ENCODE measurements at regions not wholly inside any gene's neighbourhood (a gene's known extent, or its start where the extent isn't known, plus 50 kb on each side); places are given as distances from the start of the nearest gene placed in this dataset.

- no peaks in the 10 kb centered on the region for H3K4me1 ChIP-seq
- no peak for TF ChIP-seq CTCF (IDR thresholded peaks at IDR 0.05)
- 73 to 84% (median 79%) methylated on average over 11 of the region's 11 CpGs for WGBS, 3 donors
- no peak for ATAC-seq
- H3K36me3 ChIP-seq (ENCODE audit: insufficient read depth in 1 of 2, low read depth in 1 of 2) = no peaks in the 10 kb centered on the region
- H3K27ac ChIP-seq = no peak overlapping the region
- no peak overlapping the region for H3K4me3 ChIP-seq
- intact Hi-C loops (cut with DNase I) = loop anchor here in 1 of 2 donors (10.0 kb wide), 1 partner anchor 491 kb away; no protein-coding TSS in a partner anchor
- no peaks in the 10 kb centered on the region for H3K9me3 ChIP-seq
- DNase-seq = no peak
- peaks cover 0 to 18% (median 2%) of the 10 kb centered on the region in 3 donors for H3K27me3 ChIP-seq (ENCODE audit: insufficient read depth in 3 of 3, low read length in 2 of 3)
Measured at GRCh38 chr20:4603724-4604123, 82.5 kb upstream of the PRNP start.

GRCh38 chr20:4602297-4602631 is 84.0 kb upstream of the PRNP start:
- ATAC-seq = no peak
- DNase-seq = no peak
- H3K27me3 ChIP-seq (ENCODE audit: insufficient read depth in 3 of 3, low read length in 2 of 3) = peaks cover 0 to 23% (median 2%) of the 10 kb centered on the region in 3 donors
- no peaks in the 10 kb centered on the region for H3K4me1 ChIP-seq
- WGBS, 3 donors = 70 to 73% (median 70%) methylated on average over 4 of the region's 4 CpGs
- no peak for TF ChIP-seq CTCF (IDR thresholded peaks at IDR 0.05)
- no peaks in the 10 kb centered on the region for H3K9me3 ChIP-seq
- intact Hi-C loops (cut with DNase I) = loop anchor here in 1 of 2 donors (10.0 kb wide), 1 partner anchor 493 kb away; no protein-coding TSS in a partner anchor
- H3K36me3 ChIP-seq (ENCODE audit: insufficient read depth in 1 of 2, low read depth in 1 of 2) = no peaks in the 10 kb centered on the region
- H3K27ac ChIP-seq = no peak overlapping the region
- H3K4me3 ChIP-seq = no peak overlapping the region

- DNase-seq = no peak
- no peak for TF ChIP-seq CTCF (IDR thresholded peaks at IDR 0.05)
- H3K4me1 ChIP-seq = no peaks in the 10 kb centered on the region
- H3K27me3 ChIP-seq (ENCODE audit: insufficient read depth in 3 of 3, low read length in 2 of 3) = peaks cover 0 to 27% (median 2%) of the 10 kb centered on the region in 3 donors
- H3K27ac ChIP-seq = no peak overlapping the region
- H3K36me3 ChIP-seq (ENCODE audit: insufficient read depth in 1 of 2, low read depth in 1 of 2) = no peaks in the 10 kb centered on the region
- 20 to 32% (median 22%) methylated on average over 8 of the region's 8 CpGs for WGBS, 3 donors
- peak in 3 of 4 donors; percentile 48 to 56 (median 52) for ATAC-seq
- H3K9me3 ChIP-seq = no peaks in the 10 kb centered on the region
- intact Hi-C loops (cut with DNase I) = loop anchor here in 1 of 2 donors (10.0 kb wide), 1 partner anchor 493 kb away; no protein-coding TSS in a partner anchor
- no peak overlapping the region for H3K4me3 ChIP-seq
Measured at GRCh38 chr20:4601630-4602296, 84.5 kb upstream of the PRNP start.

- Histone ChIP-seq H3K4me3 (no peak overlapping the region), H3K27me3 (ENCODE audit: insufficient read depth in 3 of 3, low read length in 2 of 3) (peaks cover 0 to 24% (median 2%) of the 10 kb centered on the region in 3 donors), H3K36me3 (ENCODE audit: insufficient read depth in 1 of 2, low read depth in 1 of 2) (no peaks in the 10 kb centered on the region), H3K9me3 (no peaks in the 10 kb centered on the region), H3K27ac (no peak overlapping the region), H3K4me1 (no peaks in the 10 kb centered on the region)
- TF ChIP-seq CTCF (IDR thresholded peaks at IDR 0.05) = no peak
- 82 to 85% (median 83%) methylated on average over 6 of the region's 6 CpGs for WGBS, 3 donors
- no peak for ATAC-seq
- DNase-seq = no peak
- intact Hi-C loops (cut with DNase I) = loop anchor here in 1 of 2 donors (10.0 kb wide), 1 partner anchor 494 kb away; no protein-coding TSS in a partner anchor
Measured at GRCh38 chr20:4600308-4601014, 85.8 kb upstream of the PRNP start.
